Right lobe of liver (tissue), 6 donors: ENCODE measurements at regions not wholly inside any gene's neighbourhood (a gene's known extent, or its start where the extent isn't known, plus 50 kb on each side); places are given as distances from the start of the nearest gene placed in this dataset.

Experiments
- ATAC-seq, 4 donors: fragments of 200-7000 bp; cut with Tn5 transposase; one replicate each; pipeline ENCODE4 v1.9.1; 2020; ENCODE audit warnings: mild to moderate bottlenecking in 4 of 4, moderate library complexity in 4 of 4
- DNase-seq, 3 donors: peaks; one replicate each; pipeline ENCODE4 v3.0.0-alpha.2; 2020
- H3K27ac ChIP-seq, 3 donors: fragments of 200-600 bp; one replicate each; pipeline ENCODE4 v1.8.0; 2022
- H3K27me3 ChIP-seq, 2 donors: fragments of 200-600 bp; one replicate each; pipeline ENCODE4 v1.8.0; 2022
- H3K36me3 ChIP-seq, 4 donors: fragments of 200-600 bp; sonication (generic) in 1 of 4; one replicate each; pipeline versions ENCODE4 v1.5.1 to v1.8.0; 2017 to 2022; ENCODE audit warnings: control low read depth in 1 of 4
- H3K4me1 ChIP-seq, 4 donors: fragments of 200-600 bp; sonication (generic) in 1 of 4; one replicate each; pipeline versions ENCODE4 v1.5.1 to v1.8.0; 2017 to 2022; ENCODE audit warnings: control low read depth in 1 of 4
- H3K4me3 ChIP-seq, 3 donors: fragments of 200-600 bp; one replicate each; pipeline ENCODE4 v1.8.0; 2022
- H3K9me3 ChIP-seq, 4 donors: fragments of 200-600 bp; sonication (generic) in 1 of 4; one replicate each; pipeline versions ENCODE4 v1.5.1 to v1.8.0; 2017 to 2022; ENCODE audit warnings: control low read depth in 1 of 4
- POLR2A ChIP-seq: fragments of 450-650 bp; IDR thresholded peaks from one replicate; pipeline ENCODE4 v1.6.1; 2017; ENCODE audit warnings: antibody characterized with exemption, mild to moderate bottlenecking
- WGBS: methylation state at CpG from one replicate; pipeline ENCODE4 v1.1.6; 2018; ENCODE audit warnings: low coverage, low lambda C conversion rate; ENCODE audit not compliant: insufficient coverage; ENCODE audit errors: missing lambda C conversion rate; 5-methylcytosine and 5-hydroxymethylcytosine counted together
- intact Hi-C, 2 donors: fragments of 100-400 bp; cut with DNase I; formaldehyde crosslinking; loops; one replicate each; pipeline versions ENCODE4 v1.11.2 to v1.14.1; 2022
- TF ChIP-seq, protein P1 (sequence below), 4 donors: fragments of 200-600 bp in 3 of 4; fragments of 450-650 bp in 1 of 4; IDR thresholded peaks; one replicate each; pipeline versions ENCODE4 v1.5.1 to v1.8.0; 2016 to 2022; ENCODE audit warnings: antibody characterized with exemption in 4 of 4, mild to moderate bottlenecking in 2 of 4
- donor health status: DM: no; HTN: yes; CAD: no.
- donor health status: DM: no; HTN: no; CAD: no.
- donor health status: DM: no; HTN: no; CAD: no.
- donor health status: DM: no; HTN: yes; CAD: no.
- donor health status: DM: no; HTN: yes; CAD: no.

DNA sequence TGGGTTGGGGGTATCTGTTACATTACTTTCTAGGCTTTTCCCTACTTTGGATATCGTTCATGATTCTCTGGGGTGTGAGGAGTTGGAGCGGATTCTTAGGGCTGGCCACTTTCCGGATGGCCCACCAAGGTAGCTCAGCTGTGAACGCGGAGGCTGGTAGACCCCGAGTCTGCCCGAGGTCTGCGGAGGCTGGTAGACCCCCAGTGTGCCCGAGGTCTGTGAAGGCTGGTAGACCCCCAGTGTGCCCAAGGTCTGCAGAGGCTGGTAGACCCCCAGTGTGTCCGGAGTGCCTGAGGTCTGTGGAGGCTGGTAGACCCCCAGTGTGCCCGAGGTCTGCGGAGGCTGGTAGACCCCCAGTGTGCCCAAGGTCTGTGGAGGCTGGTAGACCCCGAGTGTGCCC lies 99.2 kb upstream of the ZNF469 start:
- H3K36me3 ChIP-seq: no peaks in the 10 kb centered on the region
- no peak for DNase-seq
- H3K4me1 ChIP-seq: no peaks in the 10 kb centered on the region
- intact Hi-C loops: no loop called here
- TF ChIP-seq, protein P1, sequence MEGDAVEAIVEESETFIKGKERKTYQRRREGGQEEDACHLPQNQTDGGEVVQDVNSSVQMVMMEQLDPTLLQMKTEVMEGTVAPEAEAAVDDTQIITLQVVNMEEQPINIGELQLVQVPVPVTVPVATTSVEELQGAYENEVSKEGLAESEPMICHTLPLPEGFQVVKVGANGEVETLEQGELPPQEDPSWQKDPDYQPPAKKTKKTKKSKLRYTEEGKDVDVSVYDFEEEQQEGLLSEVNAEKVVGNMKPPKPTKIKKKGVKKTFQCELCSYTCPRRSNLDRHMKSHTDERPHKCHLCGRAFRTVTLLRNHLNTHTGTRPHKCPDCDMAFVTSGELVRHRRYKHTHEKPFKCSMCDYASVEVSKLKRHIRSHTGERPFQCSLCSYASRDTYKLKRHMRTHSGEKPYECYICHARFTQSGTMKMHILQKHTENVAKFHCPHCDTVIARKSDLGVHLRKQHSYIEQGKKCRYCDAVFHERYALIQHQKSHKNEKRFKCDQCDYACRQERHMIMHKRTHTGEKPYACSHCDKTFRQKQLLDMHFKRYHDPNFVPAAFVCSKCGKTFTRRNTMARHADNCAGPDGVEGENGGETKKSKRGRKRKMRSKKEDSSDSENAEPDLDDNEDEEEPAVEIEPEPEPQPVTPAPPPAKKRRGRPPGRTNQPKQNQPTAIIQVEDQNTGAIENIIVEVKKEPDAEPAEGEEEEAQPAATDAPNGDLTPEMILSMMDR (IDR thresholded peaks at IDR 0.05): no peak
- no peak for TF ChIP-seq POLR2A
- no peaks in the 10 kb centered on the region for H3K27me3 ChIP-seq
- ATAC-seq: no peak
- no peak overlapping the region for H3K4me3 ChIP-seq
- H3K9me3 ChIP-seq: peaks cover 0 to 4% (median 0%) of the 10 kb centered on the region in 4 donors
- H3K27ac ChIP-seq: no peak overlapping the region
- 83% methylated on average over 2 of the region's 13 CpGs for WGBS

DNA sequence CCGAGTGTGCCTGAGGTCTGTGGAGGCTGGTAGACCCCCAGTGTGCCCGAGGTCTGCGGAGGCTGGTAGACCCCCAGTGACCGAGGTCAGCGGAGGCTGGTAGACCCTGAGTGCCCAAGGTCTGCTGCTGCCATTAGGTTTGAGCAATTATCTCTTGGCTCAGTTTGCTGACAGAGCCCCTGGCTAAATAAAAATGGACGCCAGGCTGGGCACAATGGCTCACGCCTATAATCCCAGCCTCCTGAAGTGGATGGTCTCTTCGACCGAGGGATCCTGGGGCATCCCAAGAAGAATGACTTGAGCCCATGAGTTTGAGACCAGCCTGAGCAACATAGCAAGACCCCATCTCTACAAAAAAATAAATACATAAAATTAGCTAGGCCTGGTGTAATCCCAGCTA lies 98.7 kb upstream of the ZNF469 start:
- DNase-seq (no peak), ATAC-seq (no peak)
- intact Hi-C loops: no loop called here
- Histone ChIP-seq H3K9me3 (peaks cover 0 to 4% (median 0%) of the 10 kb centered on the region in 4 donors), H3K27me3 (no peaks in the 10 kb centered on the region), H3K27ac (no peak overlapping the region), H3K4me3 (no peak overlapping the region), H3K4me1 (no peaks in the 10 kb centered on the region), H3K36me3 (no peaks in the 10 kb centered on the region)
- TF ChIP-seq POLR2A: no peak
- TF ChIP-seq, protein P1 (IDR thresholded peaks at IDR 0.05): no peak
- 88% methylated on average over 4 of the region's 9 CpGs for WGBS

DNA sequence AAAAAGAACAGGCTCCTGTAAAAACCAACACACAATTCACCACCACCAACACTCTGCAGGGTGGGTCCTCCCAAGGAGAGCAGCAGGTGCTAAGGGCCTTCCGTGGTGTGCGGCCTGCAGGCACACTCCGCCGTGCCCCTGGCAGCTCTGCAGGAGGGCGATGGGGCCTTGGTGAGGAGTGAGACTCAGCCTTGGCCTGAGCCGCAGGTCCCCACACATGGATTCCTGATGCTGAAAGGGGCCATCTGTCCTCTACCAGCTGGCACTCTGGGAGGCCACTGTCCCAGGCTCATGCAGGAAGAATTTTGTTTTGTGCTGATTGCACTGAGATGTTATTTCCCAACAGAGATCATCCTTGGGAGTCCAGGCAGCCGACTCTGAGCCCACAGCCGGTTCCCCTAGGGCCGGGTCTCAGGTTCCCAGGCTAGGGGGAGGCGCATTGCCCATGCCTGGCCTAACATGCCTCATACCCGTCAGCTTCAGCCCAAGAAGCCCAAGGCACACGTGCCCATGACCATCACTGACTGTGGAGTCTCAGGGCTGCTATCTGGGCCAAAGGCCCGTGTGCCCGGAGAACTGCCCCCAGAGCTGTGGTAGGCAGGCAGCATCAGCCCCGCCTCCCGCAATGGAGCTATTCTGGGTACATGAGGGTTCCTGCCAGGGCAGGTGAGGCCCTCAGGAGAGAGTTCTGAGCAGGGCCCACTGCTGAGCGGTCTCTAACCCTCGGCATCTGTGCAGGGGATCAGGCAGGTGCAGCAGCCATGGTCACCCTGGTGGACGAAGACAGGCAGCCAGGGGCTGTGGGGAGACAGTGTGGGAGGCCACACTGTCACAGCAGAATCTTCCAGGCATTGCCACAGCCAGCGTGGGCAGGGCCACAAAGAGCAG lies 97.9 kb upstream of the ZNF469 start:
- TF ChIP-seq, protein P1 (IDR thresholded peaks at IDR 0.05): no peak
- no peak for TF ChIP-seq POLR2A
- Histone ChIP-seq H3K4me3 (no peak overlapping the region), H3K9me3 (peaks cover 0 to 4% (median 0%) of the 10 kb centered on the region in 4 donors), H3K4me1 (no peaks in the 10 kb centered on the region), H3K27ac (no peak overlapping the region), H3K36me3 (no peaks in the 10 kb centered on the region), H3K27me3 (no peaks in the 10 kb centered on the region)
- intact Hi-C loops: no loop called here
- ATAC-seq (no peak), DNase-seq (no peak)
- WGBS: 82% methylated on average over 8 of the region's 20 CpGs

DNA sequence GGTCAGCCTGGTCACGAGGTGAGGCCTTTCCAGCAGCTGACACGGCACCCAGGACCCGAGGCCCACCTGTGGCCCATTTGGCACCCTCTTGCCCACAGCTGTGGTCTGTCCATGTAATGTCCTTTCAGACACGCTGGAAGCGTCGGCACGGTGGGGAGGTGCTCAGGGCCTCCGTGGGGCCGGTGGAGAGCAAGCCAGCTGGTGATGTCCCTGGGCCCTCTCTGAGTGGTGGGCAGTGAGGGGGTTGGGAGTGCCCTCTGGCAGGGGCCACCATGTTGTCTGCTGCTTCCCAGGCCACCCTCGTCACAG lies 97.3 kb upstream of the ZNF469 start:
- TF ChIP-seq, protein P1 (IDR thresholded peaks at IDR 0.05): no peak
- no peak for TF ChIP-seq POLR2A
- no peaks in the 10 kb centered on the region for H3K27me3 ChIP-seq
- intact Hi-C loops: no loop called here
- WGBS: 80% methylated on average over 2 of the region's 10 CpGs
- no peaks in the 10 kb centered on the region for H3K36me3 ChIP-seq
- no peak overlapping the region for H3K4me3 ChIP-seq
- no peak overlapping the region for H3K27ac ChIP-seq
- H3K4me1 ChIP-seq: no peaks in the 10 kb centered on the region
- peaks cover 0 to 4% (median 0%) of the 10 kb centered on the region in 4 donors for H3K9me3 ChIP-seq
- ATAC-seq: peak in 1 of 4 donors; percentile 12
- peak in 1 of 3 donors; percentile 8 for DNase-seq
